Activated T-cell treated with anti-CD3 and anti-CD28 coated beads, Interleukin-2, amount 50 U/mL, for 24 hours (primary cell): ENCODE measurements at regions not wholly inside any gene's neighbourhood (a gene's known extent, or its start where the extent isn't known, plus 50 kb on each side); places are given as distances from the start of the nearest gene placed in this dataset.
"Not testable (repeated sequence)": the region's sequence is repeated elsewhere in the genome, so short reads cannot be mapped to it uniquely, and the experiment has no call there.

Source experiments
- DNase-seq: peaks from one replicate; pipeline ENCODE4 v3.0.0-alpha.2; 2020
- H3K27ac Mint-ChIP-seq: 2 replicates; pipeline ENCODE4 v1.8.0; 2020; ENCODE audit warnings: mild to moderate bottlenecking, mixed read lengths
- H3K27me3 Mint-ChIP-seq: 2 replicates; pipeline ENCODE4 v1.8.0; 2020; ENCODE audit warnings: mixed read lengths
- H3K36me3 Mint-ChIP-seq: 2 replicates; pipeline ENCODE4 v1.8.0; 2020; ENCODE audit warnings: low read depth, mixed read lengths
- H3K4me1 Mint-ChIP-seq: 2 replicates; pipeline ENCODE4 v1.8.0; 2020; ENCODE audit warnings: low read depth, mixed read lengths
- H3K4me3 Mint-ChIP-seq: 2 replicates; pipeline ENCODE4 v1.8.0; 2020; ENCODE audit warnings: mild to moderate bottlenecking, moderate library complexity, mixed read lengths
- H3K9me3 Mint-ChIP-seq: 2 replicates; pipeline ENCODE4 v1.8.0; 2020; ENCODE audit warnings: mixed read lengths

DNA sequence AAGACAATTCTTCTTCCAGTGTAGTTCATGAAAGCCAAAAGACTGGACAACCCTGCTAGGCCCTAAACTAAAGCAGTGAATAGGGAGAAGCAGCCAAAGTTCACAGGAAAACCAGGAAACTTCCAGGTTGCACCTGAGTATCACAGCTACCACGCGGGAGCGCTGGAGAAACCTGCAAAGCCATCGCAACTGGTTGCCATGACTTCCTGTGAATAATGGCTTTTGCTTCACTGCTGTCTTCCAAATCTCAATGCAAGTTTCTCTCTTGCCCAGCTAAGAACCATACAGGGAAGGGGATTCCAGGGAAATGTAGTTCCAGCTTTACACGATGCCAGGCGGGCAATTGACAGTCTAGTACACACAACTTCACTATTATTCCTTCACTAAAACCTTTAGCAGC is 114.1 kb downstream of the GXYLT1 start:
- Mint-ChIP-seq H3K36me3 (no peaks in the 10 kb centered on the region), H3K4me1 (no peaks in the 10 kb centered on the region), H3K4me3 (no peak overlapping the region), H3K27me3 (peaks cover 3% of the 10 kb centered on the region), H3K9me3 (no peaks in the 10 kb centered on the region), H3K27ac (no peak overlapping the region)
- no peak for DNase-seq

DNA sequence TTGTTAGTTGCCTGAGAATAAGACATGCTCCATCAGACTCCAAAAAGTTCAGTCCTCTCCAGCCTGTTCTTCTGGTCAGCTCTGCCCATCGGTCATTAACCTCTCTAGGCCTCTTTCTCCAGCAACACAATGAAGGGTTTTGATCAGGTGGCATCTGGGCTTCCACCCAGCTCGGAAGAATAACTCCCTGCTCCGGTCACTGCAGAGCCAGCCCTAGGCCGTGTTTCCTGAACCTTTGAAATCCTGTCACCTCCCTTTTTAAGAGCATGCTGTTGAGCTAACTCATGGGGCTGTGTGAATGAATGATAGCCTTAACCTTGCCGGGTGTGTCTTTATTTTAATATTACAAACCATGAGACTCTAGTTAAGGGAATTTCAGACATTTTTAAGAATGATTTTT is 117.1 kb downstream of the GXYLT1 start:
- Mint-ChIP-seq H3K27me3 (peaks cover 16% of the 10 kb centered on the region), H3K36me3 (no peaks in the 10 kb centered on the region), H3K4me1 (peaks cover 9% of the 10 kb centered on the region), H3K27ac (no peak overlapping the region), H3K4me3 (no peak overlapping the region), H3K9me3 (no peaks in the 10 kb centered on the region)
- no peak for DNase-seq

DNA sequence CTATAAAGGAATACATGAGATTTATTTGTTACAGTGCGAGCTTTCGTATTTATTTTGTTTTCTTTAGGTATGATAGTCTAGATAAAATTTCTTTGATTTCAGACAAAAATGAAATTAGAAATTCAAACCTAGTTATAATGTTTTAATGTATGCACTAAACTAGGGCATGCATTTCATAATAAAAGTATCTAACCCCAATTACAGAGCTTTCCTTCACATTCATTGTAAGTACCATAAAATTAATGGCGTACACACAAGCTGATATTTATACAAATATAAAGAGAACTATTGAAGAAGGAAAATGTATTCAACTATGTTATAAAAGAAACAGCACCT is 120.2 kb downstream of the GXYLT1 start:
- Mint-ChIP-seq H3K27me3 (peaks cover 21% of the 10 kb centered on the region), H3K4me1 (peaks cover 9% of the 10 kb centered on the region), H3K9me3 (no peaks in the 10 kb centered on the region), H3K36me3 (no peaks in the 10 kb centered on the region), H3K27ac (no peak overlapping the region), H3K4me3 (peak overlapping the region; percentile 47)
- no peak for DNase-seq

DNA sequence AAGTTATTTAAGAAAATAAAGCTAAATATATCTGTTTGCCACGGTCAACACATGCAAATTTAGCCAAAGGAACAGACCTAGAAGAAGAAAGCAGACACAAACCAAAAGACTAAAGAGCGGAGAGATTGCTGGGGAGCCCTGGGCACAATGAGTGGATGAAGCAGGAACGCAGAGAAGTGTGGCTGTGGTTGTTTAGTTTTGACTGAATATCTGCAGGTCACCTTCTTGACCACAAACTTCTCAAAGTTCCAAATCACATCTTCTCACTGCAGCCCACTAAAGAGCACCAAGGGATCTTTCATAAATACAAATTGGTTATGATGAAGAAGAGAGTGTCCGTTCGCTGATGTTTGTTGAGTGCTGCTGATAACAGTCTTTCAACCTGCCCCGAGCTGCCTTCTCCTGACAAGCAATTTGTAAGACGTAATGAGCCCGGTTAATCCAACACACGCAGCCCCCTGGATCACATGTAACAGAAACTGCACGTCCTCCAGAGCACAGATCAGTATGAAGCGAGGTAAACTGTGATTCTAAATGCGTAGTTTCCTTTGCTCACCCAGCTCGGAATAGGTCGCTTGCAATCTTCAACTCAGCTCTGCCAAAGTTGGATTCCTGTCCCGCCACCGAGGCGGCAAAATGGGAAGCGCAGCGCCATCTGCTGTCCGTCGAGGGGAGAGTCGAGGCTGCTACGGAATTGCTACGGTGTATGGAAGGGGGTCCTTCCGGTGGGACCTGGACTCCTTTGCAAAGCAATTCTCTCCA is 120.8 kb downstream of the GXYLT1 start:
- H3K4me3 Mint-ChIP-seq, result peak overlapping the region; percentile 47
- peak; percentile 81 for DNase-seq
- H3K36me3 Mint-ChIP-seq, result no peaks in the 10 kb centered on the region
- no peaks in the 10 kb centered on the region for H3K9me3 Mint-ChIP-seq
- peaks cover 9% of the 10 kb centered on the region for H3K4me1 Mint-ChIP-seq
- peaks cover 21% of the 10 kb centered on the region for H3K27me3 Mint-ChIP-seq
- H3K27ac Mint-ChIP-seq, result no peak overlapping the region

DNA sequence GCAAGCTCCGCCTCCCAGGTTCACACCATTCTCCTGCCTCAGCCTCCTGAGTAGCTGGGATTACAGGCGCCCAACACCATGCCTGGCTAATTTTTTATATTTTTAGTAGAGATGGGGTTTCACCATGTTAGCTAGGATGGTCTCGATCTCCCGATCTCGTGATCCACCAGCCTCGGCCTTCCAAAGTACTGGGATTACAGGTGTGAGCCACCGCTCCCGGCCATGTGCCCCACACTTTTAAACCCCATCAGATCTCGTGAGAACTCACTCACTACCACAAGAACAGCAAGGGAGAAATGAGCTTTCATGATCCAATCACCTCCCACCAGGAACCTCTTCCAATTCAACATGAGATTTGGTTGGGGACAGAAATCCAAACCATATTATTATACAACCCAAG is 122.7 kb downstream of the GXYLT1 start:
- not testable (repeated sequence) for DNase-seq, H3K4me3 Mint-ChIP-seq, H3K36me3 Mint-ChIP-seq, H3K9me3 Mint-ChIP-seq, H3K4me1 Mint-ChIP-seq, H3K27ac Mint-ChIP-seq
- peaks cover 24% of the 10 kb centered on the region for H3K27me3 Mint-ChIP-seq

DNA sequence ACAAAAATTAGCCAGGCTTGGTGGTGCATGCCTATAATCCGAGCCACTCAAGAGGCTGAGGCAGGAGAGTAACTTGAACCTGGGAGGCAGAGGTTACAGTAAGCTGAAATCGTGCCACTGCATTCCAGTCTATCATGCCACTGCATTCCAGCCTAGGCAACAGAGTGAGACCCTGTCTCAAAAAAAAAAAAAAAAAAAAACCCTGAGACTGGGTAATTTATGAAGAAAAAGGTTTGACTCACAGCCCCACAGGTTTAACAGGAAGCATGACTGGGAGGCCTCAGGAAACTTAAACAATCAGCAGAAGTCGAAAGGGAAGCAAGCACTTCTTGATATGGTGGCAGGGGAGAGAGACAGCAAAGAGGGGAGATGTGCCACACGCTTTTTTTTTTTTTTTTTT is 123.2 kb downstream of the GXYLT1 start:
- Mint-ChIP-seq H3K27me3 (peaks cover 24% of the 10 kb centered on the region), H3K9me3 (no peaks in the 10 kb centered on the region), H3K4me3 (no peak overlapping the region), H3K27ac (no peak overlapping the region), H3K4me1 (peaks cover 9% of the 10 kb centered on the region), H3K36me3 (no peaks in the 10 kb centered on the region)
- DNase-seq, result no peak

DNA sequence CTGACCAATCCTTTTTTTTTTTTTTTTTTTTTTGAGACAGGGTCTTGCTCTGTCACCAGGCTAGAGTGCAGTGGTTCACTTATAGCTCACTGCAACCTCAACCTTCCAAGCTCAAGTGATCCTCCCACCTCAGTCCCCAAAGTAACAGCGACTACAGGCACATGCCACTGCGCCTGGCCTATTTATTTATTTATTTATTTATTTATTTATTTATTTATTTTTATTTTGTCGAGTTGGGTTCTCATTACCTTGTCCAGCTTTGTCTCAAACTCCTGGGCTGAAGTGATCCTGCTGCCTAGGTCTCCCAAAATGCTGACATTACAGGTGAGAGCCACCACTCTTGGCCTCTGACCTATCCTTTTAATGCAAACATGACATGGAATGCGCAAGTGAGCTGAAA is 124.4 kb downstream of the GXYLT1 start:
- Mint-ChIP-seq H3K27me3 (peaks cover 24% of the 10 kb centered on the region), H3K4me3 (no peak overlapping the region), H3K4me1 (peaks cover 9% of the 10 kb centered on the region), H3K27ac (no peak overlapping the region), H3K9me3 (no peaks in the 10 kb centered on the region), H3K36me3 (no peaks in the 10 kb centered on the region)
- DNase-seq, result no peak

DNA sequence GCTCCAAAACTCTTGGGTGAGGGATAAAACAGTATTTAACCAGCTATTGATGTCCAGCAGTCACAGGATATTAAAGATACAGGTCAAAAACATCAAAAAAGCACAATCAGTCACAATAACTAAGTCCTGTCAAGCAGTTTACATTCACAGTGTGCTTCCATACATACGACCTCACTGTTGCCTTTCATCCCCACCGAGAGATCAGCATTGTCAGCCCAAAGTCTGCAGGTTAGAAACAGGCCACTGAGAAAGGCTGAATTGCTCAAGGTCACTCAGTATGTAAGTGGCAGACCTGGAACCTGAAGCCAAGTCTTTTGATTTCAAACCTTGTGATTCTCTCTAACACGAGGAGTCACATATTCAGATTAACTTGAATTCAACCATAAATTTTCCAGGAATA is 124.9 kb downstream of the GXYLT1 start:
- Mint-ChIP-seq H3K36me3 (no peaks in the 10 kb centered on the region), H3K27ac (no peak overlapping the region), H3K9me3 (no peaks in the 10 kb centered on the region), H3K4me3 (no peak overlapping the region), H3K4me1 (peaks cover 9% of the 10 kb centered on the region), H3K27me3 (peaks cover 24% of the 10 kb centered on the region)
- DNase-seq, result no peak

DNA sequence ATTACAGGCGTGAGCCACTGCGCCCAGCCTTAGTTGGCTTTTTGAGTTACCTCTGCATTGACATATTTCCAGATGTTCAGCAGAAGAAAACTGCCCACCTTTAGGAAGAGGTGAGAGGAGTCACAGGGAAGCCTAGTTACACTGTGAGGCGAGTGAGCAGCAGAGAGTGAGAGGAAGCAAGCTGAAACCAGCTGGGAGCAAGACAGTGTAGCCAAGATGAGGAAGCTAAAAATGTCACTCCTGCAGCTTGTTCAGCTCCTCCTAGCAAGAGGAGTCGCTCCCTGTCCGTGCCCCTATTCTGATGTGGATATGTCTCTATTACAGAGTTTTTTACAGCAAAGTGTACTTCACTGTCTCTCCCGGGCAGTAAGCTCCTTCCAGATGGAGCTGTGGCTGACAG is 127.6 kb downstream of the GXYLT1 start:
- H3K27me3 Mint-ChIP-seq, result peaks cover 7% of the 10 kb centered on the region
- DNase-seq, result no peak

DNA sequence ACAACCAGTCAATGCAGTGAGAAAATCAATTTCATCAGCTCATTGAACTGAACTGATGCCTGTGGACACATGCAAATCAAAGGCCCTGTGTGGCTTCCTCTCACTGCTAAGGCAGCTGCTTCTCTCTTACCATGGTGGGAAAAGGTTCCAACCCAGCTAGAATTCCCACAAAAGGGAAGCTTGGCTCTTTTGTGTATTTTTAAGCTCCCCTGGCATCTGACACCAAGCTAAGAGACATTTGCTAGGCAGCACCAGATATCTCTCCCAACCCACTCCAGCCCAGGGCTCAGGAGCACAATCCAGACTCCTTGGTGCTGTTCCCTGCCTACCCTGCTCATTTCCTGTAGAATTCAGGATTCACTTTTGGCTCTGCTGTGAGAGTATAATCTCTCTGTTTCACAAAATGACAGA is 129.6 kb downstream of the GXYLT1 start:
- H3K36me3 Mint-ChIP-seq, result no peaks in the 10 kb centered on the region
- H3K9me3 Mint-ChIP-seq, result no peaks in the 10 kb centered on the region
- H3K27ac Mint-ChIP-seq, result no peak overlapping the region
- no peak for DNase-seq
- H3K4me3 Mint-ChIP-seq, result no peak overlapping the region
- H3K4me1 Mint-ChIP-seq, result no peaks in the 10 kb centered on the region
- peaks cover 3% of the 10 kb centered on the region for H3K27me3 Mint-ChIP-seq

More for the DNA sequence above, 127.6 kb downstream of the GXYLT1 start:
- Mint-ChIP-seq H3K4me3 (no peak overlapping the region), H3K4me1 (no peaks in the 10 kb centered on the region), H3K27ac (no peak overlapping the region), H3K36me3 (no peaks in the 10 kb centered on the region), H3K9me3 (no peaks in the 10 kb centered on the region)

DNA sequence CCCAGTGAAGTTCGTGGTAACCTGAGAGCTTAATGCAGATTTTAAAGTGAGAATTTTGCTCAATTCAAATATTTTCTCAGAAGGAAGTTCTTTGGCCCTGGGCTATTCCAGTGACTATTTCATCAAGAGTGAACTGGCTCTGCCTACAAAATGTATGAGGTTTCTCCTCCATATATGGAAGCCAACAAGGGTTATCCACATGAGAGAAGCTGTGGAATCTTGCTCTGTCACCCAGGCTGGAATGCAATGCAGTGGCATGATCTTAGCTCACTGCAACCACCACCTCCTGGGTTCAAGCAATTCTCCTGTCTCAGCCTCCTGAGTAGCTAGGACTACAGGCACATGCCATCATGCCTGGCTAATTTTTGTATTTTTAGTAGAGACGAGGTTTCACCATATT is 132.2 kb downstream of the GXYLT1 start:
- not testable (repeated sequence) for H3K4me3 Mint-ChIP-seq, H3K27ac Mint-ChIP-seq, H3K27me3 Mint-ChIP-seq, H3K9me3 Mint-ChIP-seq, H3K36me3 Mint-ChIP-seq, DNase-seq, H3K4me1 Mint-ChIP-seq

DNA sequence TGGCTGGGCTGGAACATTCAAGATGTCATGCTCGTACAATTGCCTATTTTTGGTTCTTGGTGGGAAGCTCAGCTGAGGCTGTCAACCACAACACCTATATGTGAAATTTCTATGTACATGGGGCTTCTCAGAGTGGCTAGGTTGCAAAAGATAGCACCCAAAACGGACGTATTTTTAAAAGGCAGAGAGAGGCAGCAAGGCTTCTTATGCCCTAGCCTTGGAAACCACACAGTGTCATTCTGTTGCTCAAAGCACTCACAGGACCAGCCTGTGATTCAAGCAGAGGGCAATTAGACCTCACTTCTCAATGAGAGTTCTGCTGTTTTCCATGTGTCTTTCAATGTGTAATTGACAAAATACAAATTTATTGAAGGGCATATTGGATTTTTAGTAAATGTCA is 134.0 kb downstream of the GXYLT1 start:
- Mint-ChIP-seq H3K27ac (no peak overlapping the region), H3K27me3 (no peaks in the 10 kb centered on the region), H3K9me3 (no peaks in the 10 kb centered on the region), H3K4me3 (no peak overlapping the region), H3K4me1 (no peaks in the 10 kb centered on the region), H3K36me3 (no peaks in the 10 kb centered on the region)
- DNase-seq, result no peak

DNA sequence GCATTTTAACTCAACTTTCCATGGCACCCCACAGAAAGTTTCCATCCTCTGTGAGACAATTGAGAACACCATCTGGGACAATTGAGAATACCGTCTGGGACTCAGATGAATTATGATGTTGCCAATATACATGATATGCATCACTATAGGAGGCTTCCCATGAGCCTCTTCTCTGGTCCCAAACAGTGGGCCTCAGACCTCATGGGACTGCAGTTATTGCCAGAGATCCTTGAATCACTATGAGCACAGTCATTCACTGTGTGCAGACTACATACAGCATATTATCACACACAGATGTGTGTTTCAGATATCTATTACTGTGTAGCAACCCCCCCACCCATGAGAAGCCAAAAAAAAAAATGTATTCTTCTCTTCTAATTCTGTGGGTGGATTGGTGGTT is 134.4 kb downstream of the GXYLT1 start:
- no peaks in the 10 kb centered on the region for H3K27me3 Mint-ChIP-seq
- H3K4me3 Mint-ChIP-seq, result no peak overlapping the region
- H3K9me3 Mint-ChIP-seq, result no peaks in the 10 kb centered on the region
- no peak for DNase-seq
- H3K4me1 Mint-ChIP-seq, result no peaks in the 10 kb centered on the region
- no peak overlapping the region for H3K27ac Mint-ChIP-seq
- no peaks in the 10 kb centered on the region for H3K36me3 Mint-ChIP-seq

DNA sequence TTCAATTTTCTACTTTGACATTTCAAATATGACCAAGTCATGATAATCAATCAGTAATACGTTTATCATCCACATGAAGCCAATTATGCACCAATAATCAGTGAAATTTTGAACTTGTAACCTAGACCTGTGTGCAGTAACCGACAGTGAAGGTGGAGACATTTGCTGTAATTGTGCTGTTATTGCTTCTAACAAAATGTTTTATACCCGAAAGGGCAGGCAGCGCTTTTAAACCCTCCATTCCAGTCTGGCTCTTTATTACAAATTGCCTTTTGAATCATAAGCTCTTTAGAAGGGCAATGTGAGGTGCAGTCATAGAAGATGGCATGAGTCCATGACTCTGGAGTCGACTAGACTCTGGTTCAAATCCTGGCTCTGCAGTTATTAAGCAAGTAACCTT is 135.7 kb downstream of the GXYLT1 start:
- no peak overlapping the region for H3K4me3 Mint-ChIP-seq
- H3K27me3 Mint-ChIP-seq, result no peaks in the 10 kb centered on the region
- no peaks in the 10 kb centered on the region for H3K9me3 Mint-ChIP-seq
- no peaks in the 10 kb centered on the region for H3K4me1 Mint-ChIP-seq
- no peak overlapping the region for H3K27ac Mint-ChIP-seq
- no peaks in the 10 kb centered on the region for H3K36me3 Mint-ChIP-seq
- no peak for DNase-seq

DNA sequence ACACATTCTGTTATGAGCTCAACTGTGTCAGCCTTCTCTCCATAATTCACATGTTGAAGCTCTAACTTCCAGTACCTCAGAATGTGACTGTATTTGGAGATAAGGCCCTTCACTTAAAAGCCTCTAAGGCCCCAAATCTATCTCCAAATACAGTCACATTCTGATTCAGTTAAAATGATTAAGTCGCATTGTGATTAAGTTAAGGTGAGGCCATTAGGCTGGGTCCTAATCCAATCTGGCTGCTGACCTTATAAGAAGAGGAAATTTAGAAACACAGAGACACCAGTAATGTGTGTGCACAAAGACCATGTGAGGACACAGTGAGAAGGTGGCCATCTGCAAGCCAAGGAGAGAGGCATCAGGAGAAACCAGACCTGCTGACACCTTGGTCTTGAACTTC is 141.6 kb downstream of the GXYLT1 start:
- H3K27ac Mint-ChIP-seq, result no peak overlapping the region
- H3K9me3 Mint-ChIP-seq, result no peaks in the 10 kb centered on the region
- H3K4me3 Mint-ChIP-seq, result no peak overlapping the region
- H3K4me1 Mint-ChIP-seq, result no peaks in the 10 kb centered on the region
- DNase-seq, result no peak
- no peaks in the 10 kb centered on the region for H3K36me3 Mint-ChIP-seq
- H3K27me3 Mint-ChIP-seq, result peaks cover 4% of the 10 kb centered on the region

DNA sequence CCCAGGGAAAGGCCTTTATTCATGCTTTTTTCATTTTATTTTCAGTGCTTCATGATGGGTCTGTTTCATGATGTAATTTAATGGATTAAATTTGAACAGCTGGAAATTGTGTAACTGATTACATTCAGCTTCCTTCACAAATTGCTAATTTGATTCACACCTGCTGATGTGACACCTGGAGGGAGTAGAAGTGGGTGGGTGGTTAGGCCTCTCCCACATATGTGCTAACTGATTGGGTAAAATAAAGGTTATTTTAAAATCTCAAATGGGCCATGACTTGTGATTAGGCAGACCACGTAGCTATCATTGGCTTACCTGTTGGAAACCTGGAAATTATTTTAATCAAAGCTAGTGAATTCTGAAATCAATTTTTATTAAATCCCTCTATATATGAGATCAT is 142.1 kb downstream of the GXYLT1 start:
- no peak overlapping the region for H3K27ac Mint-ChIP-seq
- no peaks in the 10 kb centered on the region for H3K9me3 Mint-ChIP-seq
- no peaks in the 10 kb centered on the region for H3K36me3 Mint-ChIP-seq

More for the DNA sequence above, 142.1 kb downstream of the GXYLT1 start:
- Mint-ChIP-seq H3K4me3 (no peak overlapping the region), H3K4me1 (no peaks in the 10 kb centered on the region), H3K27me3 (peaks cover 7% of the 10 kb centered on the region)
- no peak for DNase-seq
